ENCODE measurements at regions not wholly inside any gene's neighbourhood (a gene's known extent, or its start where the extent isn't known, plus 50 kb on each side); places are given as distances from the start of the nearest gene placed in this dataset.

DNA sequence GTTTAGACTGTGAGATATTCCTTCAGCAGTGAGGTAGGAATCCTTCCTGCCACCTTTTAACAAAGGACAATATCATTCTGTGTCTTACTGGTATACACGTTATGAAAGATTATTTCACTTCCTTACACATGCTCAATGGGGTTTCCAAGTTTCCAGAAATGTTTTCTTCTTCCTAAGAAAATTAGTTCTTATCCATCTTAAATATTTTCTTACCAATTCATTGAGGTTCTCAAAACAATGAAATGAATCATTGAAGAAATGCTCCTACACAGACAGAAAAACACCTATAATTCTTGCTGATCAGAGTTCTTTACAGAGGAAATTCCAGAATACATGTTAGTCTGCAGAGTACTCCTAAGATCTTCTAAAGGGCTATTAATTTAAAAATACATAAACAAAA lies 51.4 kb upstream of the SEC61G start:
- Histone ChIP-seq H2AFZ (ENCODE audit: low read depth, low read length, severe bottlenecking) (no peak overlapping the region), H3K36me3 (ENCODE audit: low read length) (no peaks in the 10 kb centered on the region), H3K27me3 (ENCODE audit: low read length) (no peaks in the 10 kb centered on the region), H3K4me2 (ENCODE audit: low read depth, low read length, poor library complexity, severe bottlenecking) (no peak overlapping the region), H3F3A (ENCODE audit: insufficient read depth) (no peaks in the 10 kb centered on the region), H3K27ac (ENCODE audit: low read depth, low read length) (no peak overlapping the region), H4K20me1 (ENCODE audit: low read depth, low read length) (no peaks in the 10 kb centered on the region), H3K9ac (ENCODE audit: low read length) (no peak overlapping the region), H3K79me2 (ENCODE audit: insufficient read depth, low read length) (no peaks in the 10 kb centered on the region), H3K9me3 (ENCODE audit: insufficient read depth, low read length) (no peaks in the 10 kb centered on the region), H3K4me3 (ENCODE audit: insufficient read depth, low read length, poor library complexity, severe bottlenecking) (no peak overlapping the region), H3K9me2 (replicated peaks; ENCODE audit: insufficient read depth, low read length) (no peaks in the 10 kb centered on the region)
- no peak for TF ChIP-seq EZH2phosphoT487 (conservative IDR thresholded peaks at IDR 0.05; ENCODE audit: low read length)
- TF ChIP-seq, protein P1, sequence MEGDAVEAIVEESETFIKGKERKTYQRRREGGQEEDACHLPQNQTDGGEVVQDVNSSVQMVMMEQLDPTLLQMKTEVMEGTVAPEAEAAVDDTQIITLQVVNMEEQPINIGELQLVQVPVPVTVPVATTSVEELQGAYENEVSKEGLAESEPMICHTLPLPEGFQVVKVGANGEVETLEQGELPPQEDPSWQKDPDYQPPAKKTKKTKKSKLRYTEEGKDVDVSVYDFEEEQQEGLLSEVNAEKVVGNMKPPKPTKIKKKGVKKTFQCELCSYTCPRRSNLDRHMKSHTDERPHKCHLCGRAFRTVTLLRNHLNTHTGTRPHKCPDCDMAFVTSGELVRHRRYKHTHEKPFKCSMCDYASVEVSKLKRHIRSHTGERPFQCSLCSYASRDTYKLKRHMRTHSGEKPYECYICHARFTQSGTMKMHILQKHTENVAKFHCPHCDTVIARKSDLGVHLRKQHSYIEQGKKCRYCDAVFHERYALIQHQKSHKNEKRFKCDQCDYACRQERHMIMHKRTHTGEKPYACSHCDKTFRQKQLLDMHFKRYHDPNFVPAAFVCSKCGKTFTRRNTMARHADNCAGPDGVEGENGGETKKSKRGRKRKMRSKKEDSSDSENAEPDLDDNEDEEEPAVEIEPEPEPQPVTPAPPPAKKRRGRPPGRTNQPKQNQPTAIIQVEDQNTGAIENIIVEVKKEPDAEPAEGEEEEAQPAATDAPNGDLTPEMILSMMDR (IDR thresholded peaks at IDR 0.05; ENCODE audit: insufficient read depth, low read length, poor library complexity, severe bottlenecking): no peak

DNA sequence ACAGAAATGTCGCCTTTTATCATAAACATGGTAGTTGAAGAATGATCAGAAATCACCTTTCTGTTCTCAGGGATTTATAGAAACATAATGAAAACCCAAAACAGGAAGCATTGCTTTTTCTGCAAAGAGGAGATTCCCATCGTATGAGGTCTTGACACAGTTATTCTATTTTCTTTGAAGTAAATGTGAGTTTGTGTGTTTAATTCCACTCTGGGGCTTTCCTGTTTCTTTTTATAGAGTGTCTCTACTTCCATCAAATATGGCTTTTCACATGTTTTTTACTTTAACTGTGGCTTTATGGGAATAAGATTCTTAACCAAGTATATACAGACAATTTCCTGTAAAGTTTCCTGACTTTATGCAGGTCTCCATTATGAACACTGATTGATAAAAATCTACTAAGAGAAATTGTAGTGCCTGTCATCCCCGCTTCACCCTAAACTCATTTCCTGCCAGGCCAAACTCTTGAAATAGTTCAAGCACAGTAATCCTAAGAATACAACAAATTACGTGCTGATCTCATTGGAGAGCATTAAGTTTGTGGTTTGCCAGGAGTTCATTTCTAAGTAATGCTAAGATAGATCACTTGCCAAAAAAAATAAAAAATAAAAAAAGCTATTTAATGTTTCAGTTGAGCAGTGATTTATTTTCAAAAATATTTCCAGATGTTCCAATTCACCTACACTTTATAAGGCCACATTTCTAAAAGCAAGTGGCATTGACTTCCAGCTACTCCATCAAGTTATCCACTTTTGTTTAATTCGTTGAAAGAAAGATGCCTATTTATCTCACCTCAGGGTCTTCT lies 52.2 kb upstream of the SEC61G start:
- Histone ChIP-seq H3K36me3 (ENCODE audit: low read length) (no peaks in the 10 kb centered on the region), H3K4me3 (ENCODE audit: insufficient read depth, low read length, poor library complexity, severe bottlenecking) (no peak overlapping the region), H3K27ac (ENCODE audit: low read depth, low read length) (no peak overlapping the region), H2AFZ (ENCODE audit: low read depth, low read length, severe bottlenecking) (no peak overlapping the region), H3K9me3 (ENCODE audit: insufficient read depth, low read length) (no peaks in the 10 kb centered on the region), H3K79me2 (ENCODE audit: insufficient read depth, low read length) (no peaks in the 10 kb centered on the region), H3K9ac (ENCODE audit: low read length) (no peak overlapping the region), H3K27me3 (ENCODE audit: low read length) (no peaks in the 10 kb centered on the region), H3F3A (ENCODE audit: insufficient read depth) (no peaks in the 10 kb centered on the region), H3K9me2 (replicated peaks; ENCODE audit: insufficient read depth, low read length) (no peaks in the 10 kb centered on the region), H4K20me1 (ENCODE audit: low read depth, low read length) (no peaks in the 10 kb centered on the region), H3K4me2 (ENCODE audit: low read depth, low read length, poor library complexity, severe bottlenecking) (no peak overlapping the region)
- TF ChIP-seq, protein P1 (IDR thresholded peaks at IDR 0.05; ENCODE audit: insufficient read depth, low read length, poor library complexity, severe bottlenecking): no peak
- no peak for TF ChIP-seq EZH2phosphoT487 (conservative IDR thresholded peaks at IDR 0.05; ENCODE audit: low read length)

DNA sequence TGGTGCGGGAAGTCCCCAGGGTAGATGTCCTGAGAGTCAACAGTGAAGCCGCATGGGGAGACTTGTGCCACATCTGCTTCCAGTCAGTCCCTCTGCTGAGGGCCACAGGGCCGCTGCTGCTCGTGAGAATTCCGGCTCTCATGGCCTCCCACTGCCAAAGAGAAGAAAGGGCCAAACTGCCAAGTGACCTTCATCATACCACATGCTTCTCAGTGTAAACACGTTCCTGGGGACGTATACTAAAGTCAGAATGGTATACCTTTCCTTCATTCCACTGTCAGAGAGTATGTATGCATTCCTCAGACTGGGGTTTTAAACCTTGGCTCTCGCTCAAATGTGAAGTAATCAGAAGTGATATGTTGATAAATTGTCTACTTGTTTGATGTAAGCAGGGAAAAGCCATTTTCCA lies 52.8 kb upstream of the SEC61G start:
- Histone ChIP-seq H3K4me2 (ENCODE audit: low read depth, low read length, poor library complexity, severe bottlenecking) (no peak overlapping the region), H2AFZ (ENCODE audit: low read depth, low read length, severe bottlenecking) (no peak overlapping the region), H3K9me3 (ENCODE audit: insufficient read depth, low read length) (no peaks in the 10 kb centered on the region), H3K36me3 (ENCODE audit: low read length) (no peaks in the 10 kb centered on the region), H3K27ac (ENCODE audit: low read depth, low read length) (no peak overlapping the region), H3F3A (ENCODE audit: insufficient read depth) (no peaks in the 10 kb centered on the region), H3K4me3 (ENCODE audit: insufficient read depth, low read length, poor library complexity, severe bottlenecking) (no peak overlapping the region), H3K9me2 (replicated peaks; ENCODE audit: insufficient read depth, low read length) (no peaks in the 10 kb centered on the region), H3K27me3 (ENCODE audit: low read length) (no peaks in the 10 kb centered on the region), H3K9ac (ENCODE audit: low read length) (no peak overlapping the region), H3K79me2 (ENCODE audit: insufficient read depth, low read length) (no peaks in the 10 kb centered on the region), H4K20me1 (ENCODE audit: low read depth, low read length) (no peaks in the 10 kb centered on the region)
- TF ChIP-seq, protein P1 (IDR thresholded peaks at IDR 0.05; ENCODE audit: insufficient read depth, low read length, poor library complexity, severe bottlenecking): no peak
- no peak for TF ChIP-seq EZH2phosphoT487 (conservative IDR thresholded peaks at IDR 0.05; ENCODE audit: low read length)

Data from SU-DHL-6 (cell line).